ENCODE measurements at regions not wholly inside any gene's neighbourhood (a gene's known extent, or its start where the extent isn't known, plus 50 kb on each side); places are given as distances from the start of the nearest gene placed in this dataset.

DNA sequence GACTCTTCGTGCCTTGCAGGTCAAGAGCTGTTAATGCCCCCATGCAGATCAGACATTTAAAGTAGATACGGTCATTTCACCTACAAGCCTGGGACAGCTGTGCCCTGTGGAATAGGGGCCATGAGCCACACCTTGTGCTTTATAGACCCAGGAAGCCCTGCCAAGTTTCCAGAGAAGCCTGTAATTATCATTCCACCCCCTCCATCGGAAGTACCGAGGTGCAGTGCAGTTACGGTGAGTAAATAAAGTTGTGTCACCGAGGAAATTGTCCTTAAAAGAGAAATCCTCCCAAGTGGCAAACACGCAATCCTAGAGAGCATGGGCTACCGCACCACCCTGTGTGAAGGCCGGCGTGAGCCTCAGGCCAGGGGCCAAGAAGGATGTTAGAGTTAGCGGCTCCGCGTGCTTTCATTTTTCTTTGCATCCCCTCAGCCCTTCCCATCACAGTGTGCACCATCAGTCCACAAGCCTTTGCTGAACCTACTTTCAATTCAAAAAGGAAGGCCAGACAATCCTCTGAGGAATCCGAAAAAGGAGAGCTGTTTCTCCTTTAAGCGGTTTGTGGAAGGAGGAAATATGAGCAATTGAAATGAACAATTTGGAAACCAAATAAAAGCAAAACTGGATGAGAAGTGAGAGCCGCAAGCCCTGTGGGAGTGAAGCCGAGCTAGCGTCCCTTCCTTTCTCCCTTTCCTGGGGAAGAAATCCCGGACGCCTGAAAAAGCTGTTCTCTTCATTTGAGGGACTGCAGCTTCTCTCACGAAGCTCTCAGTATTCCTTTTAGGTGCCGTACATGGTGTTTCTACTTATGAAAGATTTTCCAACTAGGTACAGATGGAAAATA is 183.3 kb upstream of the PDE10A start:
- no peaks in the 10 kb centered on the region for H3K36me3 ChIP-seq (ENCODE audit: insufficient read depth, low read length)
- H3F3A ChIP-seq (ENCODE audit: insufficient read depth, low read length, poor library complexity, severe bottlenecking), result no peaks in the 10 kb centered on the region
- no peaks in the 10 kb centered on the region for H3K27me3 ChIP-seq (ENCODE audit: insufficient read depth, low read depth, low read length)
- H3K4me3 ChIP-seq (ENCODE audit: low read length), result no peak overlapping the region
- no peaks in the 10 kb centered on the region for H3K9me2 ChIP-seq (ENCODE audit: insufficient read depth, low read length)
- H3K9me3 ChIP-seq (ENCODE audit: low read length), result no peaks in the 10 kb centered on the region
- no peak overlapping the region for H3K9ac ChIP-seq (ENCODE audit: low read length)
- H4K20me1 ChIP-seq (ENCODE audit: insufficient read depth), result no peaks in the 10 kb centered on the region
- H3K79me2 ChIP-seq (replicated peaks; ENCODE audit: insufficient read depth, low read length), result no peaks in the 10 kb centered on the region
- no peak overlapping the region for H3K4me2 ChIP-seq (ENCODE audit: low read length)
- H2AFZ ChIP-seq (ENCODE audit: low read depth, low read length), result no peak overlapping the region
- no peak overlapping the region for H3K27ac ChIP-seq (ENCODE audit: low read length)
- TF ChIP-seq EZH2 (IDR thresholded peaks at IDR 0.05; ENCODE audit: borderline replicate concordance, insufficient read depth, low read length, poor library complexity, severe bottlenecking) (no peak), MXI1 (conservative IDR thresholded peaks at IDR 0.05; ENCODE audit: poor library complexity, severe bottlenecking) (no peak), TAF1 (IDR thresholded peaks at IDR 0.05; ENCODE audit: low read depth) (no peak), EP300 (conservative IDR thresholded peaks at IDR 0.05; ENCODE audit: poor library complexity, severe bottlenecking) (no peak), SMC3 (conservative IDR thresholded peaks at IDR 0.05; ENCODE audit: poor library complexity) (no peak), RAD21 (conservative IDR thresholded peaks at IDR 0.05) (no peak), POLR2AphosphoS5 (IDR thresholded peaks at IDR 0.05) (no peak)
- TF ChIP-seq, protein P1, sequence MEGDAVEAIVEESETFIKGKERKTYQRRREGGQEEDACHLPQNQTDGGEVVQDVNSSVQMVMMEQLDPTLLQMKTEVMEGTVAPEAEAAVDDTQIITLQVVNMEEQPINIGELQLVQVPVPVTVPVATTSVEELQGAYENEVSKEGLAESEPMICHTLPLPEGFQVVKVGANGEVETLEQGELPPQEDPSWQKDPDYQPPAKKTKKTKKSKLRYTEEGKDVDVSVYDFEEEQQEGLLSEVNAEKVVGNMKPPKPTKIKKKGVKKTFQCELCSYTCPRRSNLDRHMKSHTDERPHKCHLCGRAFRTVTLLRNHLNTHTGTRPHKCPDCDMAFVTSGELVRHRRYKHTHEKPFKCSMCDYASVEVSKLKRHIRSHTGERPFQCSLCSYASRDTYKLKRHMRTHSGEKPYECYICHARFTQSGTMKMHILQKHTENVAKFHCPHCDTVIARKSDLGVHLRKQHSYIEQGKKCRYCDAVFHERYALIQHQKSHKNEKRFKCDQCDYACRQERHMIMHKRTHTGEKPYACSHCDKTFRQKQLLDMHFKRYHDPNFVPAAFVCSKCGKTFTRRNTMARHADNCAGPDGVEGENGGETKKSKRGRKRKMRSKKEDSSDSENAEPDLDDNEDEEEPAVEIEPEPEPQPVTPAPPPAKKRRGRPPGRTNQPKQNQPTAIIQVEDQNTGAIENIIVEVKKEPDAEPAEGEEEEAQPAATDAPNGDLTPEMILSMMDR (IDR thresholded peaks at IDR 0.05; ENCODE audit: poor library complexity, severe bottlenecking), result no peak
- TF ChIP-seq, protein P2, sequence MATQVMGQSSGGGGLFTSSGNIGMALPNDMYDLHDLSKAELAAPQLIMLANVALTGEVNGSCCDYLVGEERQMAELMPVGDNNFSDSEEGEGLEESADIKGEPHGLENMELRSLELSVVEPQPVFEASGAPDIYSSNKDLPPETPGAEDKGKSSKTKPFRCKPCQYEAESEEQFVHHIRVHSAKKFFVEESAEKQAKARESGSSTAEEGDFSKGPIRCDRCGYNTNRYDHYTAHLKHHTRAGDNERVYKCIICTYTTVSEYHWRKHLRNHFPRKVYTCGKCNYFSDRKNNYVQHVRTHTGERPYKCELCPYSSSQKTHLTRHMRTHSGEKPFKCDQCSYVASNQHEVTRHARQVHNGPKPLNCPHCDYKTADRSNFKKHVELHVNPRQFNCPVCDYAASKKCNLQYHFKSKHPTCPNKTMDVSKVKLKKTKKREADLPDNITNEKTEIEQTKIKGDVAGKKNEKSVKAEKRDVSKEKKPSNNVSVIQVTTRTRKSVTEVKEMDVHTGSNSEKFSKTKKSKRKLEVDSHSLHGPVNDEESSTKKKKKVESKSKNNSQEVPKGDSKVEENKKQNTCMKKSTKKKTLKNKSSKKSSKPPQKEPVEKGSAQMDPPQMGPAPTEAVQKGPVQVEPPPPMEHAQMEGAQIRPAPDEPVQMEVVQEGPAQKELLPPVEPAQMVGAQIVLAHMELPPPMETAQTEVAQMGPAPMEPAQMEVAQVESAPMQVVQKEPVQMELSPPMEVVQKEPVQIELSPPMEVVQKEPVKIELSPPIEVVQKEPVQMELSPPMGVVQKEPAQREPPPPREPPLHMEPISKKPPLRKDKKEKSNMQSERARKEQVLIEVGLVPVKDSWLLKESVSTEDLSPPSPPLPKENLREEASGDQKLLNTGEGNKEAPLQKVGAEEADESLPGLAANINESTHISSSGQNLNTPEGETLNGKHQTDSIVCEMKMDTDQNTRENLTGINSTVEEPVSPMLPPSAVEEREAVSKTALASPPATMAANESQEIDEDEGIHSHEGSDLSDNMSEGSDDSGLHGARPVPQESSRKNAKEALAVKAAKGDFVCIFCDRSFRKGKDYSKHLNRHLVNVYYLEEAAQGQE (IDR thresholded peaks at IDR 0.05; ENCODE audit: borderline replicate concordance), result no peak

DNA sequence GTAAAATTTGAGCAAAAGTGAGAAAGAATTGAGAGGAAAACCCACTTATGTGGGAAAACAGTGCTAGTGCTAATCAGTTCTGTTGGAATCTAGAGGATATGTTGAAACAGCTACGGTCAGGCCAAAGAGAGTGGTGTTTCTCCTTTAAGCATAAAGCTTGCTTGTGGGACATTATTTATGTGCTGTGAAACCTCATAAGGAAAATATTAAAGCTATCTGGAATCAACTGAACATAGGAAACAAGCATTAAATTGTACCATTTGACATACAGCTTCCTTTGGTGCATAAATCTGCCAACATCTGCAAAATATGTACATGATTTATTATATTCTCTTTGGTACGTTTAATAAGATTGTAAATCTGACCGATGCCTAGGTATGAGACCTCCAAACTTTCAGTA is 182.5 kb upstream of the PDE10A start:
- Histone ChIP-seq H4K20me1 (ENCODE audit: insufficient read depth) (no peaks in the 10 kb centered on the region), H3K27me3 (ENCODE audit: insufficient read depth, low read depth, low read length) (no peaks in the 10 kb centered on the region), H3K36me3 (ENCODE audit: insufficient read depth, low read length) (no peaks in the 10 kb centered on the region), H3K79me2 (replicated peaks; ENCODE audit: insufficient read depth, low read length) (no peaks in the 10 kb centered on the region), H3K9me3 (ENCODE audit: low read length) (no peaks in the 10 kb centered on the region), H3K9me2 (ENCODE audit: insufficient read depth, low read length) (no peaks in the 10 kb centered on the region), H2AFZ (ENCODE audit: low read depth, low read length) (no peak overlapping the region), H3K4me3 (ENCODE audit: low read length) (no peak overlapping the region), H3F3A (ENCODE audit: insufficient read depth, low read length, poor library complexity, severe bottlenecking) (no peaks in the 10 kb centered on the region), H3K27ac (ENCODE audit: low read length) (no peak overlapping the region), H3K4me2 (ENCODE audit: low read length) (no peak overlapping the region), H3K9ac (ENCODE audit: low read length) (no peak overlapping the region)
- TF ChIP-seq POLR2AphosphoS5 (IDR thresholded peaks at IDR 0.05) (no peak), EZH2 (IDR thresholded peaks at IDR 0.05; ENCODE audit: borderline replicate concordance, insufficient read depth, low read length, poor library complexity, severe bottlenecking) (no peak), EP300 (conservative IDR thresholded peaks at IDR 0.05; ENCODE audit: poor library complexity, severe bottlenecking) (no peak), RAD21 (conservative IDR thresholded peaks at IDR 0.05) (no peak), MXI1 (conservative IDR thresholded peaks at IDR 0.05; ENCODE audit: poor library complexity, severe bottlenecking) (no peak), SMC3 (conservative IDR thresholded peaks at IDR 0.05; ENCODE audit: poor library complexity) (no peak), TAF1 (IDR thresholded peaks at IDR 0.05; ENCODE audit: low read depth) (no peak)
- TF ChIP-seq, protein P1 (IDR thresholded peaks at IDR 0.05; ENCODE audit: poor library complexity, severe bottlenecking), result no peak
- TF ChIP-seq, protein P2 (IDR thresholded peaks at IDR 0.05; ENCODE audit: borderline replicate concordance), result no peak

Measured in neural cell (in vitro differentiated cells).